ENCODE measurements at regions not wholly inside any gene's neighbourhood (a gene's known extent, or its start where the extent isn't known, plus 50 kb on each side); places are given as distances from the start of the nearest gene placed in this dataset.

DNA sequence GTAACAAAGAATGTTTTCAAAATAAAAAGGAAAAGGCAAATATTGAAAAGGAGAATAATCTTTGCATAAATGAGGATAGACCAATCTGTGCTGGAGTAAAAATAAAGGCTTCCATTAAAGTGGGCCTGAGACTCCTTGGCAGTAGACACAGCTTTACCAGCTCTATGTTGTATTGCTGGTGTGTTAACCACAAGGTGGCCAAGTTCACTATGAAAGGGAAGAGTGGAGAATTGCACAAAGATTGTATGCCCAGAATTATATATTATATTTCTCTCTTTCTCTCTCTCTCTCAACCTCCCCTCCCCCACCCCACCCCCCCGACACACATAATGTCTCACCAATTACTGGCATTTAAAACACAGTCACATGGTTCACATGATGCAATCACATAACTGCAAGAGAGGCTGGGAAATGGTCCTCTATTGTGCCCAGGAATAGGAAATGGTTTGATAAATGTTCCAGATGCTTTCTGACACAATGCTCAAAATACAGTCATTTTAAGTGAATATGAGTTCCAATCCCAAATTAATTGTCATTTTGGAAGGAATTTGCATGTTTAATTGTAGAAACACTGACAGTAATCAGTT, 222.6 kb upstream of the SYT1 start:
- Histone ChIP-seq H3K4me1 (ENCODE audit: insufficient read depth) (no peaks in the 10 kb centered on the region), H3K4me2 (no peak overlapping the region), H4K20me1 (ENCODE audit: insufficient read depth, poor library complexity, severe bottlenecking) (no peaks in the 10 kb centered on the region), H3K27me3 (no peaks in the 10 kb centered on the region), H3K9me3 (ENCODE audit: low read depth) (no peaks in the 10 kb centered on the region), H3K36me3 (replicated peaks; ENCODE audit: insufficient read depth, low read depth) (no peaks in the 10 kb centered on the region), H3K27ac (no peak overlapping the region), H3K4me3 (no peak overlapping the region), H3K9me2 (replicated peaks; ENCODE audit: insufficient read depth) (no peaks in the 10 kb centered on the region), H3K79me2 (no peaks in the 10 kb centered on the region), H2AFZ (no peak overlapping the region)
- no peak for DNase-seq (ENCODE audit: low spot score)
- TF ChIP-seq EZH2phosphoT487 (IDR thresholded peaks at IDR 0.05; ENCODE audit: low read depth, severe bottlenecking, unreplicated experiment) (no peak), EZH2 (IDR thresholded peaks at IDR 0.05; ENCODE audit: borderline replicate concordance) (no peak)
- TF ChIP-seq, protein P1, sequence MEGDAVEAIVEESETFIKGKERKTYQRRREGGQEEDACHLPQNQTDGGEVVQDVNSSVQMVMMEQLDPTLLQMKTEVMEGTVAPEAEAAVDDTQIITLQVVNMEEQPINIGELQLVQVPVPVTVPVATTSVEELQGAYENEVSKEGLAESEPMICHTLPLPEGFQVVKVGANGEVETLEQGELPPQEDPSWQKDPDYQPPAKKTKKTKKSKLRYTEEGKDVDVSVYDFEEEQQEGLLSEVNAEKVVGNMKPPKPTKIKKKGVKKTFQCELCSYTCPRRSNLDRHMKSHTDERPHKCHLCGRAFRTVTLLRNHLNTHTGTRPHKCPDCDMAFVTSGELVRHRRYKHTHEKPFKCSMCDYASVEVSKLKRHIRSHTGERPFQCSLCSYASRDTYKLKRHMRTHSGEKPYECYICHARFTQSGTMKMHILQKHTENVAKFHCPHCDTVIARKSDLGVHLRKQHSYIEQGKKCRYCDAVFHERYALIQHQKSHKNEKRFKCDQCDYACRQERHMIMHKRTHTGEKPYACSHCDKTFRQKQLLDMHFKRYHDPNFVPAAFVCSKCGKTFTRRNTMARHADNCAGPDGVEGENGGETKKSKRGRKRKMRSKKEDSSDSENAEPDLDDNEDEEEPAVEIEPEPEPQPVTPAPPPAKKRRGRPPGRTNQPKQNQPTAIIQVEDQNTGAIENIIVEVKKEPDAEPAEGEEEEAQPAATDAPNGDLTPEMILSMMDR (IDR thresholded peaks at IDR 0.05; ENCODE audit: poor library complexity) = no peak
- 71% methylated on average over 1 of the region's 1 CpG for WGBS (ENCODE audit: low lambda C conversion rate, missing lambda C conversion rate)

- Histone ChIP-seq H2AFZ (no peak overlapping the region), H3K79me2 (no peaks in the 10 kb centered on the region), H3K27me3 (no peaks in the 10 kb centered on the region), H3K36me3 (replicated peaks; ENCODE audit: insufficient read depth, low read depth) (no peaks in the 10 kb centered on the region), H3K4me2 (no peak overlapping the region), H3K9me2 (replicated peaks; ENCODE audit: insufficient read depth) (no peaks in the 10 kb centered on the region), H3K9me3 (ENCODE audit: low read depth) (no peaks in the 10 kb centered on the region), H3K27ac (no peak overlapping the region), H4K20me1 (ENCODE audit: insufficient read depth, poor library complexity, severe bottlenecking) (no peaks in the 10 kb centered on the region), H3K4me1 (ENCODE audit: insufficient read depth) (no peaks in the 10 kb centered on the region), H3K4me3 (no peak overlapping the region)
- 42% methylated on average over 2 of the region's 2 CpGs for WGBS (ENCODE audit: low lambda C conversion rate, missing lambda C conversion rate)
- DNase-seq (ENCODE audit: low spot score) = no peak
- TF ChIP-seq, protein P1 (IDR thresholded peaks at IDR 0.05; ENCODE audit: poor library complexity) = no peak
- TF ChIP-seq EZH2phosphoT487 (IDR thresholded peaks at IDR 0.05; ENCODE audit: low read depth, severe bottlenecking, unreplicated experiment) (no peak), EZH2 (IDR thresholded peaks at IDR 0.05; ENCODE audit: borderline replicate concordance) (no peak)
Measured at GRCh38 chr12:78645956-78646355, 218.6 kb upstream of the SYT1 start.

GRCh38 chr12:78651755-78652154, 212.8 kb upstream of the SYT1 start:
- Histone ChIP-seq H3K4me2 (no peak overlapping the region), H3K4me3 (no peak overlapping the region), H3K9me3 (ENCODE audit: low read depth) (no peaks in the 10 kb centered on the region), H3K27ac (peak overlapping the region; percentile 22), H3K9me2 (replicated peaks; ENCODE audit: insufficient read depth) (no peaks in the 10 kb centered on the region), H3K4me1 (ENCODE audit: insufficient read depth) (peaks cover 4% of the 10 kb centered on the region), H4K20me1 (ENCODE audit: insufficient read depth, poor library complexity, severe bottlenecking) (no peaks in the 10 kb centered on the region), H3K36me3 (replicated peaks; ENCODE audit: insufficient read depth, low read depth) (no peaks in the 10 kb centered on the region), H2AFZ (no peak overlapping the region), H3K79me2 (no peaks in the 10 kb centered on the region), H3K27me3 (no peaks in the 10 kb centered on the region)
- TF ChIP-seq EZH2phosphoT487 (IDR thresholded peaks at IDR 0.05; ENCODE audit: low read depth, severe bottlenecking, unreplicated experiment) (no peak), EZH2 (IDR thresholded peaks at IDR 0.05; ENCODE audit: borderline replicate concordance) (no peak)
- TF ChIP-seq, protein P1 (IDR thresholded peaks at IDR 0.05; ENCODE audit: poor library complexity) = no peak
- peak; percentile 13 for DNase-seq (ENCODE audit: low spot score)

DNA sequence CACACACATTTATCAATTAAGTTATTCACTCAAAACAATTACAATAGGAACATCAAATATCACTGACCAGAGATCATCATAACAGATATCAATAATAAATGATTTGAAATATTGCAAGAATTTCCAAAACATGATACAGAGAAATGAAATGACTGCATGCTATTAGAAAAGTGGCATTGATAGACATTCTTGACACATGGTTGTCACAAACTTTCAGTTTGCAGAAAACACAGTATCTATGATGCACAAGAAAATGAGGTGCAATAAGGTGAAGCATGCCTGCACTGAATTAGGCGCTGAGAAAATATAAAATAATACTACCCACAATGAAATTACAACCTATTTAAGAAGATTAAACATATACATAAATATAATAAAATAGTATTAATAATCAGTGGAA, 198.0 kb upstream of the SYT1 start:
- Histone ChIP-seq H2AFZ (no peak overlapping the region), H4K20me1 (ENCODE audit: insufficient read depth, poor library complexity, severe bottlenecking) (no peaks in the 10 kb centered on the region), H3K4me1 (ENCODE audit: insufficient read depth) (no peaks in the 10 kb centered on the region), H3K9me2 (replicated peaks; ENCODE audit: insufficient read depth) (no peaks in the 10 kb centered on the region), H3K36me3 (replicated peaks; ENCODE audit: insufficient read depth, low read depth) (no peaks in the 10 kb centered on the region), H3K4me3 (no peak overlapping the region), H3K79me2 (no peaks in the 10 kb centered on the region), H3K27ac (no peak overlapping the region), H3K27me3 (no peaks in the 10 kb centered on the region), H3K4me2 (no peak overlapping the region), H3K9me3 (ENCODE audit: low read depth) (no peaks in the 10 kb centered on the region)
- TF ChIP-seq EZH2phosphoT487 (IDR thresholded peaks at IDR 0.05; ENCODE audit: low read depth, severe bottlenecking, unreplicated experiment) = no peak
- 82% methylated on average over 1 of the region's 1 CpG for WGBS (ENCODE audit: low lambda C conversion rate, missing lambda C conversion rate)
- no peak for DNase-seq (ENCODE audit: low spot score)

Data from hepatocyte (in vitro differentiated cells).